GM19397 (cell line): ENCODE measurements at regions not wholly inside any gene's neighbourhood (a gene's known extent, or its start where the extent isn't known, plus 50 kb on each side); places are given as distances from the start of the nearest gene placed in this dataset.

ENCODE experiments used
- ATAC-seq: cut with Tn5 transposase; IDR thresholded peaks from one replicate; pipeline ENCODE4 v1.9.1; 2021; ENCODE audit warnings: mild to moderate bottlenecking, moderate library complexity; ENCODE audit not compliant: unreplicated experiment

DNA sequence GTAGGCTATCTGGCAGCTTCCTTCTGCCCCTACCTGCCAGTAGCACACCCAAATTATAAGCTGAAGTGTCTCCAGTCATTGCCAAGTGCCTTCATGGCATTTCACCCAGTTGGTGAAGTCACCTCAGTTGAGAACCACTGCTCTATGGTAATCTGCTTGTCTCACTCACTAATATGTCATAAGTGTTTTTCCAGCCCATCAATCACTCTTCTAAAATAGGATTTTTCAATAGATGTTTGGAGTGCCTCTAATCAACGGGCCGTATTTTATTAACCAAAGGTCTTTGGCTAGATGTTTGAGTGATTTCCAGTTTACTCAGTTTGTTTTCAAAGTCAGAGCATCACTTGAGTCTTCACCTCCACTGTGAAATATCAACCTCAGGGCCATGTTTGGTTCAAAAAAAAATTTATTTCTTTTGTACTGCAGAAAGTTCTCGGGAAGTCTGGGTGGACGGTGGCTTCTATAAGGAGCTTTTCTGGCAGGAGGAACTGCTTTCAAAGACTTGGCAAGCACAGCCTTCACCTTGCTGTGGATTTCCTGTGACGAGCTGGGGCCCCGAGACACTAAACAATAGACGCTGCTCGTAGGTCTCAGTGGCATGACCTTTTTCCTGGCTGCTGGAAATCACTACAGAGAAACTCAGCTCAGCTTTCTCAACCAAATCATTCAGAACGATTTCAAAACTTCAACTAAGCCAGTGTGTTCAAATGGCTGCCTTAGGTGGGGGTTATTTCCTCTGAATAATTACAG, 95.2 kb upstream of the FOXF1 start:
- ATAC-seq, result no peak

DNA sequence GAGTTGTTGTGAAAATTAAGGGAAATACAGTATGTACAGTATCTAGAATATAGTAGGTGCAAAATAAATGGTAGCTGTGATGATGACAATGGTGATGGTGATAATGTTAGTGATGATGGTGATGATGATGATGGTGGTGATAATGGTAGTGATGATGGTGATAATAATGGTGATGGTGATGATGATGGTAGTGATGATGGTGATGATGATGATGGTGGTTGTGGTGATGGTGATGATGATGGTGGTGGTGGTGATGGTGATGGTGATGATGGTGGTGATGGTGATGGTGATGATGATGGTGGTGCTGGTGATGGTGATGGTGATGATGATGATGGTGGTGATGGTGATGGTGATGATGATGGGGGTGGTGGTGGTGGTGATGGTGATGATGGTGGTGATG, 91.3 kb upstream of the FOXF1 start:
- ATAC-seq, result no peak

DNA sequence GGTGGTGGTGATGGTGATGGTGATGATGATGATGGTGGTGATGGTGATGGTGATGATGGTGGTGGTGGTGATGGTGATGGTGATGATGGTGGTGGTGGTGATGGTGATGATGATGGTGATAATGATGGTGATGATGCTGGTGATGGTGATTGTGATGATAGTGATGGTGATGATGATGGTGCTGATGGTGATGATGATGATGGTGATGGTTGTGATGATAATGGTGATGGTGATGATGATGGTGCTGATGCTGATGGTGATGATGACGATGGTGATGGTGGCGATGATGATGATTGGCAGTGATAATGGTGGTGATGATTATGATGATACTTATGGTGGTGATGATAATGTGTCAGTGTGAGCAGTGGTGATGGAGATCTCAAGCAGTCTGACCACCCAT, 90.8 kb upstream of the FOXF1 start:
- no peak for ATAC-seq

DNA sequence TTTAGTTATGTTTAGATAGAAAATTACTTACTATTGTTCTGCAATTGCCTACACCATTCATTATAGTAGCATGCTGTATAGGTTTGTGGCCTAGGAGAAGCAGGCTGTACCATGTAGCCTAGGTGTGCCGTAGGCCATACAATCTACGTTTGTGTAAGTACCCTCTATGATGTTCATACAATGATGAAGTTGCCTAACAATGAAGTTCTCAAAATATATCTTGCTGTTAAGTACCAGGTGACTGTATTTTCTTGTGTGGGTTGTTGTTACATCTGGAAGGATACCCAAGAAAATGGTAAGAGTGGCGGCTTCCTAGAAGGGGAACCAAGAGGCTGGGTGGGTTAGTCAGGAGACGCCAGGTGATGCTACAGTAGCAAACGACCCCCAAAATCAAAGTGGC, 88.3 kb upstream of the FOXF1 start:
- no peak for ATAC-seq

DNA sequence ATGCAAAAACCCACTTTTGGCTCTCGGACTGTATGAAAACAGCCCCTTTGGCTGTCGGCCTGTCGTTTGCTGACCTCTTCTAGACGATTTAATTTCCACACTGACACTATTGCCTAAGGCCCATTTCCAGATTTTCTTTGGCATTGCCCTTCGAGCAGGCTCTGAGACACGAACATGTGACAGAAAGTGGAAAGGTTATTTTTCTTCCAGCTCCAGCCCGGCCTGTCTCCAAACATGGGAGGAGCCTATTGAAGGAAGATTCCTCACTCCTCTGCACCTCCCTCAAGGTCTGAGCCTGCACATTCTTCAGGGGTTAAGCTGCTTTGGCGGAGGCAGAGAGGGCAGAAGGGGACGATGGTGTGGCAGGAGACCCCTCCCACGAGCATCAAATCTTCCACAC, 85.9 kb upstream of the FOXF1 start:
- ATAC-seq, result no peak

DNA sequence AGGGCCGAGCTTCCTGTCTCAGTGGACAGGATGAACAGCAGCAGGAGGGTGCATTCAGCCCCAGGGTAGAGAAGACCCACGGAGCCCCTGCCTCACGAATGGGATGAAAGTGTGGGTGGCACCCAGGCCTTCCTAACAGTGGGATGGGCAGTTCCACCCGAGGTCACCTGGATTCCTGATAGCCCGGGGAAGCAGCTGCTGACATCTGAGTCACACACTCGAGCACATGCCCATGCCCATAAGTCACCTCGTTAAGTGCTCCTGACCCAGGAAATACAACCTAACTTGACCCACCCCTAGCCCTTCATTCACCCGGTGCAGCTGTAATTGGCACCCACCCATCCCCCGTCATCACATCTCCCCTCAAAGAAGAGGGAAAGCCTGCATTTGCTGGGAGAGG, 85.3 kb upstream of the FOXF1 start:
- no peak for ATAC-seq

DNA sequence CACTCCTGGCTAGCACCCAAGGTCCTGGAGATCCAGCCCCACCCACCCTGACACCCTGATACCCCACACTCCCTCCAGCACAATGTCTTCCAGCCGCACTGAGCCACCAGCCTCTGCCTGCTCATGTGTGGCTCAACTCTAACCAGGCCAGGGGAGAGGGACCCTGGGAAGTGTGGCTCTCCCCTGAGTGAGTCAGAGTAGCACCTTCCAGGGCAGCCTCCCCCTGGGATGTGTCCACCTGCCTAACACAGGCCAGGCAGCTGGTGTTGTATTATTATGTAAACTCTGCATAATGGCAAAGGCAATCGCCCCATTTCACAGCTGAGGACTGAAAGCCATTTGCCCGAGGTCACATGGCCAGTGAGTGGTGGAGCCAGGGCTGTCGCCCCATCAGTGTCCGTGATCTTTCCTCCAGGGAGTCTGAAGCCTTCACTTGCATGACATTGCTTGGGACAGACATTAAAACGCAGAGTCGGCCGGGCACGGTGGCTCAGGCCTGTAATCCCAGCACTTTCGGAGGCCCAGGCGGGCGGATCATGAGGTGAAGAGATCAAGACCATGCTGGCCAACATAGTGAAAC, 84.2 kb upstream of the FOXF1 start:
- ATAC-seq, result no peak

DNA sequence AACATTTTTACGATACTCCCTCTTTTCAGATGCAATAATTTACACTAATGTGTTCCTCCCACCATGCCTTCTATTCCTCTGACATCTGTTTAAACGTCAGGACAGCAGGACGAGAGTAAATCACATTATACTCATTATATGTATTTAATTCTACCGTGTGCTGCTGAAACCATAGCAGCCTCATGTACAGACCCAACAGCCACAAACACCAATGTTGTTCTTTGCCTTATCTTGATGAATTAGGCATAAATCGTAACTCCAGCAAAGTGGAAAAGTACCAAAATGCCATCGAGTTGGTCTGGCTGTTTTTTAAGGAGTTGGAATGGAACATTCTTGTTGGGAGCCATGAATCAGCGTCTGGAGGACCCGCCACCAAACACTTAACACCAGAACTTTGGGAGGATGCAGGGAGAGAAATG, 82.9 kb upstream of the FOXF1 start:
- no peak for ATAC-seq

DNA sequence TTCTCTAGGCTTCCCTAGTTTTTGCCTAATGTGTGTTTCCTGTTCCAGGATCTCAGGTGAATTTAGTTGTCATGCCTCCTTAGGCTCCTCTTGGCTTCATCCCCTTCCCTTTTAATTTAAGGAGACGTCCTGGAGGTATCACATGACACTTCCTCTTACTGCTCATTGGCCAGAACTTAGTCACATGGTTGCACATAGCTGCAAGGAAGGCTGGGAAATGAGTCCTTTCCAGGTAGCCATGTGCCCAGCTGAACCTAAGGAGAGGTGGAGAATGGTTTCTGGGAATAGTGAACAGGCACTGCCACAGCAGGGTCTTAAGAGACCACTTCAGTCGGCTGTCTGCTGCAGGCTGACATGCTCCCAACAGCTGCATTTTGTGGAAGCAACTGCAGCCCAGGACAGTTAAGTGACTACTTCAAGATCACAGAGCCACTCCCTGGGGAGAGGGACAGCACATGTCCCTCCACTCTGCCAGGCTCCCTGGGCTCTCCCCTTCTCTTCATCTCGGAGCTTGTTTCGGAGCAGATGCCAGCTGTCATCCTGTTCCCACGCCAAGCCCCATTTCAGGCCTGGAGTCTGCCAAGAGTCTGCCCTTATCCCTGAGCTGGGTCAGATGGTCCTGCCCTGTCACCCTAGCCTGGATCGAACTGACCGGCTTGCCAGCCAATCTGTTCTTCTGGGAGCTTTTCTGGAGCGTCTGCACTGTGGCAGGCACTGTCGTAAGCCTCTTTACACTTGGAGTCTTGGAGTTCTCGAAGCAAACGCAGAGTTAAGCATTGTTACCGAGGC, 81.4 kb upstream of the FOXF1 start:
- no peak for ATAC-seq

DNA sequence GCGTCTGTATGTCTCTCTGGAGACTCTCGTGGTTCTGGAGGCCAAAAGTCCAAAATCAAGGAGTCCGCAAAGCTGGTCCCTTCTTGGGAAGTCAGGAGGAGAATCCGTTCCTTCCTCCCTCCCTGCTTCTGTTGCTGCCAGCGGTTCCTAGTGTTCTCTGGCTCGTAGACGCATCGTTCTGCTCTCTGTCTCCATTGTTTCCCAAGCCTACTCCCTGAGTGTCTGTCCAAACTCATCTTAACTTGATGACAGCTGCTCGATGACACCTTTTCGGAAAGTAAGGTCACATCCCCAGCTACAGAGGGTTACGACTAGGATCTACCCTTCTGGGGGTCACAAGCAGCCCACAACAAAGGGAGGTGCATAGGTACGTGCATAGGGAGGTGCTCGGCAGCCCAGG, 80.7 kb upstream of the FOXF1 start:
- ATAC-seq, result no peak

DNA sequence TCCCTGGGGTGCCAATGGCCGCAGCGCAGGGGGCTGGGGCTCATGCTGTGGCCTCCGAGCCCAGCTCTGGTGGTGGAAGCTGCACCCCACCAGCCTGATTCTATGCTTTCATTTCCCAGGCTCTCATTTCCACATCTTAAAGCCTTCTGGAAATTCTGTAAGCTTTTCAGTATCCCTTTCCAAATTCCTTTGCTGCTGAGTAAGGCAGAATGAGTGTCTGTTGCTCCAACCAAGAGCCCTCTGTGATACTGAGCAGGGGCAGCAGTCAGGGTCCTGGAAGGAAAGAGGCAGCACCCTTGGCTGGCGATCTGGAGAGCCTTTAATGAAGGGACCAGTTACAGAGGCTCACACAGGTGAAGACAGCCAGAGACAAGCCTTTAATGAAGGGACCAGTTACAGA, 79.5 kb upstream of the FOXF1 start:
- no peak for ATAC-seq

DNA sequence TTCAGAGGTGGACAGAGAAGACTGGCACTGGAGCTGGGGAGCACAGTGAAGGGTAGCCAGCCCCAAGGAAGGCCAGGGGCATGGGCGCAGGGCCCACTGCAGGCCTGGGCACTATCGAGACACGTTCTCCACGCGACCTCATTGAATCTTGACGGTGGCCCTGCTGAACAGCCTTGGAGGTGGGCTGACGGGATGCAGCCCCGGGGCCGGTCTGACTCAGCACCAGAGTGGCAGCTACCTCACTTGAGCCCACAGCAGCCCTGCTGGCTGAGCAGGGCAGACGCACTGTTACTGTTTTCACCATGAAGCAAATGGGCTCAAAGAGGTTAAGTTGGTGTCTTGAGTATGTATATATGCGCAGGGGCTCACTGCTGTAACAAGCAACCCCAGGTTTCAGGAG, 78.8 kb upstream of the FOXF1 start:
- no peak for ATAC-seq

DNA sequence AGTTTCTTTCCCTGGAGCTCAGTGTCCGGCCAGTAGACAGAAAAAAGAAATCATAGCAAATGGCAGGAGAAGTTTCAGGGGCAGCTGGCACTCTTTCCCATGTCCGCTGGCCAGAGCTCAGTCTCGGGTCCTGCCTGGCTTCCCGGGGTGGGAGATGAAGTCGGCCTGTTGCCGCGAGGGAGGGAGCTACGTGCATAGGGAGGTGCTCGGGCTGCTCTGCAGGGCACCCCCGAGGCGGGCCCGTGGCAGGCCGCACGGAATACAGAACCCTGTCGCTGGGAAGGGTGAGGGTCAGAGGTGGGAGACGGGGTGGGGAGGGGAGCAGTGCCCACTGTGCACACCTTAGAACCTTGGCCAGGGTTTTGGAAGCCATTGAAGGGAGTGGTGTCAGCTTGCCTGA, 78.3 kb upstream of the FOXF1 start:
- no peak for ATAC-seq

DNA sequence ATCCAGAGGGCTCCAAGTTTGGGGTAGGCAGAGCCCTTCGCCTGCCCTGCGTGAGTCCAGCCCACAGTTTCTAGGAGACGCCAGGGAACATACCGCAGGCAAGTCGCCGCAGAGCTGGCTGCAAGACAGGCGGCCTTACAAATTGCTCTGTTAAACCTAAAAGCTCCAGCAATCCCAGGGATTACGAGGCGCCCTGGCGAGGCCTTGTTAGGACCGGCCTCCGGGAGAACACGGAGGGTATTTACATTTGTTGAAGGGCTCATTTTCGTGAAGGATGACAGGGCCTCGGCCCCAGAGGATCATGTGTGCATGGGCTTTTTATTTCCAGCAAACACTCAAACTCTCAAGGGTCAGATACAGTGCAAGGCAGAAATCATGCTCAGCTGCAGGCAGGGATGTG, 77.6 kb upstream of the FOXF1 start:
- ATAC-seq, result no peak

DNA sequence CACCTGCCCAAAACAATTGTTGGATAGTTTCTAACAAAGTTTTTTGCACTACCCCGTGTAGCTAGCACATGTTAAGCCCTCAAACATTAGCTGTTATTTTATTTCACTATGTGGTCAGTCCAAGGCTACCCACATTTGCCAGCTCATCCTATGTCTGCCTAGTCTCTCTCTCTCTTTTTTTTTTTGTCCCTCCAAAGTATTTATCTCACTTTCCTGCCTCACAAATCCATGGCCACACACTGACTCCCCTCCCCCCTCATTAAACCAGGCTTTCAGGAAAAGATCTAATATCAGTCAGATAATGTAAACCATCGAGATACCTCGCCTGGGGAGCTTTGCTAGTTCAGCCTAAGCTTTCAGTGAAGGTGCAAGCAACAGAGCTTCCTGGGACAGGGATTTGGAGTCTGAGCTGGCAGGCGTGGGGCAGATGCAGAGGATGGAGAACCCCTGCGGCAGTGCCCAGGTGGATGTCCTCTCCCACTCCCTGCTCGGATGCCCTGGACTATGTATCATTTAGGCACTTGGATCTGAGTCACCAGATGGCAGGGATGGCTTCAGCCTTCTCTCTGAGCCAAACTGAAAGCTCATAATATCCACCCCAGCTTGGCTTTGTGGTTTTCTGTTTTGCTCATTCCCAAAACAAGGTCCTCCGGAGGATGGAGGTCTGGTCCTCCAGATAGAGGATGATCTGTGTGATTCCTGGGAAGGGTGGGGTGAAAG, 73.7 kb upstream of the FOXF1 start:
- ATAC-seq, result no peak

DNA sequence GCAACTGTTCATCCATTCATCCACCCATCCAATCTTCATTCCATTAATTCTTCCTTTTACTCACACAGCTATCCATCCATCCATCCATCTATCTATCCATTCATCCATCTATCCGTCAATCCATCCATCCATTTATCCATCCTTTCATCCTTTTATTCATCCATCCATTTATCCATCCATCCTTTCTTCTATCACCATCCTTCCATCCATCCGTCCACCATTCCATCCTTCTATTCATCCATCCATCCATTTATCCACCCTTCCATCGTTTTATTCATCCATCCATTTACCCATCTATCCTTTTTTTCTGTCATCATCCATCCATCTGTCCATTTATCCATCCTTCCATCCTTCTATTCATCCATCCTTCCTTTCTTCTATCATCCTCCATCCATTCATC, 73.0 kb upstream of the FOXF1 start:
- no peak for ATAC-seq

DNA sequence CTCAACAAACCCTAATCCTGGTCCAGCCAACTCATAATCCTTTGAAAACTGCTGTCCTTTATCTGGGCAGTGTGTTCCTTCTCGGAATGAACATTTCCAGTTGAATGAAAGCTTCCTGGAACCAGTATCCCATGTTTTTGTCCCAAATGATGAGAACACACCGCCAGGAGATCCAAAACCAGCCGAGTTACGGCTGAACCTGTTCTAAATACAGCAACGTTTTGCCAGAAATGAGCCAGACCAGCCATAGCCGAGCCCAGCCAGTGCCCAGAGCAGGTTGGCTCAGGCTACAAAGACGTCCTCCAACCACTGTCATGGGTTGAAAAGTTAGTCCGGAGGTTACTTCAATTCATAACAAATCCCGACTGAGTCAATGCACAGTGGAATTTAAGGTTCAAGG, 67.6 kb upstream of the FOXF1 start:
- no peak for ATAC-seq

DNA sequence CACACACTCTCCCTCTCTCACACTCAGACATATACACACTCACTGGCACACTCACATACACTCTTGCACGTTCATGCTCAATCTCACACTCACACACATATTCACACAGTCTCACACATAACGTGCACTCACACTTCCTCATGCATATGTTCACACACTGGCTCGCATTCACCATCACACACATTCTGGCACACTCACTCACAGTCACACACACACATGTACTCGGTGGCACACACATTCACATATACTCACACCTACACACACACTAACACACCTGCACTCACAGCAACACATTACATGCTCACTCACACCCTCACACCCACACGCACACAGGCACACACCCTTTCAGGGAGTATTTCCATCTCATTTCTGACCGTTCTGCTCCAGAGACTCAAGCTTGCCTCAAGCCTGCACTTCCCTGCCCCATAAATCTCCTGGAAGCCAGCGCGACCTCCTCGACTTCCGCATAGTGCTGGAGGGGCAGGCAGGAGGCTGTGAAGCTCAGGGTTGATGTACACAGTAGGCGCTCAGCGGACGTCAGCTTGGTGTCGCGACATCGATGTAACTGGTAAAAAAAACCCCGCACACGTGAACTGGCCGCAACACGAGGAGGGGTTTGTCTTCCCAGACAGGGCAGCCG, 66.7 kb upstream of the FOXF1 start:
- no peak for ATAC-seq

DNA sequence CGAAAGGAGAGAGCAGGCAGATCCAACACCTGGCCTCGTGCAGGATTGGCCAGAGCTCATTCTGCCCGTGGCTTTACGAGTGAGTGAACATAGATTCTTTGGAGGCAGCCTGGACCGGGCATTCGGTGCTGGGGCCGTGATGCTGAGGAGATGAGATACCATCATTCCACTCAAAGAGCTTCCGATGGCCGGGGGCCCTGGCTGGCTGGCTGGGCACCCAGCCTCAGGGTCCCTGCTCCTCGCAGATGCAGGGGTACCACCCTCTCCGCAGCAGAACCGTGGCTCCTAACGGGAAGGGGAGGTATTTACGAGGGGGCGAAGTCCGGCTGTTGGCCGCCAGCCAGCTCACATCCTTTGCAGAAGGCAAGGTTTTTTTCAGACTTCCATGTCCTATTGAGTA, 66.1 kb upstream of the FOXF1 start:
- ATAC-seq, result no peak

DNA sequence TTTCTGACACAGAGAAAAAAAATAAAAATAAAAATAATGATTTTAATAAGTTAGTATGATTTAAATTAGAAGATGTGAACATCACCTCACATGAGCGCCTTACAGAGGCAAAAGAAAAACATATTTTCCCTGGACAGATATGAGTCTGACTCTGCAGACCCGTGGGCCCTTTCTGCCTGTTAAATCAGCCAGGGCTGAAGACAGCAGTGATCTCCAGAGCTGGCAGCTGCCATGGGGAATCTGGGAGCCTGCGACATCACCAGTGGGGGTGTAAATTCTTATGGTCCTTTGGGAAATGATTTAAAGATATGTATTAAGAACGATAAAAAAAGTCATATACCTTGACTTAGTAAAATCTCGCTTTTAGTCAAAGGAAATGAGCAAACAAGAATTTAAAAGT, 65.7 kb upstream of the FOXF1 start:
- no peak for ATAC-seq

DNA sequence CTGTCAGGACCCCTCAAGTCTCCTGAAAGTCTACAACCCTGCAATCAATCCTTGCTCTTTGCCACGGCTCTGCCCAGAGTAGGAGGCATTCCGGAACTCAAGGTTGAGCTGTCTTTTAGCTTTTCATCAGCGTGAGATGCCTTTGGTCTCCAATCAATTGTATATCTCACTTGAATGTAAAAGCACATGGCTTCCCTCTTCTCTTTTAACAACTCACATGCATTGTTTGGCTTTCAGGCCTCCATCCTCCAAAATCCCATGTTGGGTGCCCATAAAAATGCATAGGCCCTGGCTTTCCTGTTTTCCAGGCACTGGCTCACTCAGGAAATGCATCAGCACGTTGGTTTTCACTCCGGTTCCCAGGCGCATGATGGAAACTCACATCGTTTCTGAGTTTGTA, 64.0 kb upstream of the FOXF1 start:
- no peak for ATAC-seq
